H1 (cell line): ENCODE measurements at regions not wholly inside any gene's neighbourhood (a gene's known extent, or its start where the extent isn't known, plus 50 kb on each side); places are given as distances from the start of the nearest gene placed in this dataset.

Source experiments
- FOSL1 ChIP-seq: IDR thresholded peaks from 2 replicates; pipeline ENCODE4 v1.6.1; 2011; ENCODE audit warnings: mild to moderate bottlenecking, low read depth, low read length, moderate library complexity; ENCODE audit not compliant: insufficient read depth
- KDM5A ChIP-seq: fragments of 200-600 bp; IDR thresholded peaks from 2 replicates; pipeline ENCODE4 v1.7.1; 2012; ENCODE audit warnings: mild to moderate bottlenecking, low read length, inconsistent platforms, mixed read lengths
- TF ChIP-seq, protein P1 (sequence below): IDR thresholded peaks from 2 replicates; pipeline ENCODE4 v1.6.1; 2012; ENCODE audit warnings: low read length, inconsistent platforms
- TF ChIP-seq, protein P2 (sequence below): fragments of 300-600 bp; sonication (generic); IDR thresholded peaks from 2 replicates; pipeline ENCODE4 v1.7.1; 2012; ENCODE audit warnings: low read length, moderate library complexity, mild to moderate bottlenecking, inconsistent platforms; ENCODE audit not compliant: insufficient replicate concordance

DNA sequence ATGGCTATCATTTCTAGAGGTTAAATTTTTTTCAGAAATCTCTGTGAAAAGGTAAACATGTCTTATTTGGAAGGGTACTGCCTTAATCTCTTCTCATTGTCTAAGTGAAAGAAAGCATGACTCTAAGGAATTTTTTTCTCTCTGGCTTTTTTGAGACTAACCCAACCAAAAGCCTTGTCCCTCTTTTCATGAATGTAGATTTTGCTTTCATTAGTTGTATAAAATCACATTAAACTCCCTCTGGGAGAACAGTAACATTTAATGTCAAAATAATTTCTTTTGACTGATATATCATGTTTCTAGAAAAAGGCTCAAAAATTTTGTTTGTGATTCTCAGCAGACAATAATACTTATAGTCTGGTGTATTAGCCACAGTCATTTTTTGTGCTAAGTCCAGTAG is 168.4 kb upstream of the SPOPL start (continued):
- TF ChIP-seq, protein P1, sequence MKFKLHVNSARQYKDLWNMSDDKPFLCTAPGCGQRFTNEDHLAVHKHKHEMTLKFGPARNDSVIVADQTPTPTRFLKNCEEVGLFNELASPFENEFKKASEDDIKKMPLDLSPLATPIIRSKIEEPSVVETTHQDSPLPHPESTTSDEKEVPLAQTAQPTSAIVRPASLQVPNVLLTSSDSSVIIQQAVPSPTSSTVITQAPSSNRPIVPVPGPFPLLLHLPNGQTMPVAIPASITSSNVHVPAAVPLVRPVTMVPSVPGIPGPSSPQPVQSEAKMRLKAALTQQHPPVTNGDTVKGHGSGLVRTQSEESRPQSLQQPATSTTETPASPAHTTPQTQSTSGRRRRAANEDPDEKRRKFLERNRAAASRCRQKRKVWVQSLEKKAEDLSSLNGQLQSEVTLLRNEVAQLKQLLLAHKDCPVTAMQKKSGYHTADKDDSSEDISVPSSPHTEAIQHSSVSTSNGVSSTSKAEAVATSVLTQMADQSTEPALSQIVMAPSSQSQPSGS: no peak
- TF ChIP-seq FOSL1: no peak
- TF ChIP-seq KDM5A: no peak
- TF ChIP-seq, protein P2, sequence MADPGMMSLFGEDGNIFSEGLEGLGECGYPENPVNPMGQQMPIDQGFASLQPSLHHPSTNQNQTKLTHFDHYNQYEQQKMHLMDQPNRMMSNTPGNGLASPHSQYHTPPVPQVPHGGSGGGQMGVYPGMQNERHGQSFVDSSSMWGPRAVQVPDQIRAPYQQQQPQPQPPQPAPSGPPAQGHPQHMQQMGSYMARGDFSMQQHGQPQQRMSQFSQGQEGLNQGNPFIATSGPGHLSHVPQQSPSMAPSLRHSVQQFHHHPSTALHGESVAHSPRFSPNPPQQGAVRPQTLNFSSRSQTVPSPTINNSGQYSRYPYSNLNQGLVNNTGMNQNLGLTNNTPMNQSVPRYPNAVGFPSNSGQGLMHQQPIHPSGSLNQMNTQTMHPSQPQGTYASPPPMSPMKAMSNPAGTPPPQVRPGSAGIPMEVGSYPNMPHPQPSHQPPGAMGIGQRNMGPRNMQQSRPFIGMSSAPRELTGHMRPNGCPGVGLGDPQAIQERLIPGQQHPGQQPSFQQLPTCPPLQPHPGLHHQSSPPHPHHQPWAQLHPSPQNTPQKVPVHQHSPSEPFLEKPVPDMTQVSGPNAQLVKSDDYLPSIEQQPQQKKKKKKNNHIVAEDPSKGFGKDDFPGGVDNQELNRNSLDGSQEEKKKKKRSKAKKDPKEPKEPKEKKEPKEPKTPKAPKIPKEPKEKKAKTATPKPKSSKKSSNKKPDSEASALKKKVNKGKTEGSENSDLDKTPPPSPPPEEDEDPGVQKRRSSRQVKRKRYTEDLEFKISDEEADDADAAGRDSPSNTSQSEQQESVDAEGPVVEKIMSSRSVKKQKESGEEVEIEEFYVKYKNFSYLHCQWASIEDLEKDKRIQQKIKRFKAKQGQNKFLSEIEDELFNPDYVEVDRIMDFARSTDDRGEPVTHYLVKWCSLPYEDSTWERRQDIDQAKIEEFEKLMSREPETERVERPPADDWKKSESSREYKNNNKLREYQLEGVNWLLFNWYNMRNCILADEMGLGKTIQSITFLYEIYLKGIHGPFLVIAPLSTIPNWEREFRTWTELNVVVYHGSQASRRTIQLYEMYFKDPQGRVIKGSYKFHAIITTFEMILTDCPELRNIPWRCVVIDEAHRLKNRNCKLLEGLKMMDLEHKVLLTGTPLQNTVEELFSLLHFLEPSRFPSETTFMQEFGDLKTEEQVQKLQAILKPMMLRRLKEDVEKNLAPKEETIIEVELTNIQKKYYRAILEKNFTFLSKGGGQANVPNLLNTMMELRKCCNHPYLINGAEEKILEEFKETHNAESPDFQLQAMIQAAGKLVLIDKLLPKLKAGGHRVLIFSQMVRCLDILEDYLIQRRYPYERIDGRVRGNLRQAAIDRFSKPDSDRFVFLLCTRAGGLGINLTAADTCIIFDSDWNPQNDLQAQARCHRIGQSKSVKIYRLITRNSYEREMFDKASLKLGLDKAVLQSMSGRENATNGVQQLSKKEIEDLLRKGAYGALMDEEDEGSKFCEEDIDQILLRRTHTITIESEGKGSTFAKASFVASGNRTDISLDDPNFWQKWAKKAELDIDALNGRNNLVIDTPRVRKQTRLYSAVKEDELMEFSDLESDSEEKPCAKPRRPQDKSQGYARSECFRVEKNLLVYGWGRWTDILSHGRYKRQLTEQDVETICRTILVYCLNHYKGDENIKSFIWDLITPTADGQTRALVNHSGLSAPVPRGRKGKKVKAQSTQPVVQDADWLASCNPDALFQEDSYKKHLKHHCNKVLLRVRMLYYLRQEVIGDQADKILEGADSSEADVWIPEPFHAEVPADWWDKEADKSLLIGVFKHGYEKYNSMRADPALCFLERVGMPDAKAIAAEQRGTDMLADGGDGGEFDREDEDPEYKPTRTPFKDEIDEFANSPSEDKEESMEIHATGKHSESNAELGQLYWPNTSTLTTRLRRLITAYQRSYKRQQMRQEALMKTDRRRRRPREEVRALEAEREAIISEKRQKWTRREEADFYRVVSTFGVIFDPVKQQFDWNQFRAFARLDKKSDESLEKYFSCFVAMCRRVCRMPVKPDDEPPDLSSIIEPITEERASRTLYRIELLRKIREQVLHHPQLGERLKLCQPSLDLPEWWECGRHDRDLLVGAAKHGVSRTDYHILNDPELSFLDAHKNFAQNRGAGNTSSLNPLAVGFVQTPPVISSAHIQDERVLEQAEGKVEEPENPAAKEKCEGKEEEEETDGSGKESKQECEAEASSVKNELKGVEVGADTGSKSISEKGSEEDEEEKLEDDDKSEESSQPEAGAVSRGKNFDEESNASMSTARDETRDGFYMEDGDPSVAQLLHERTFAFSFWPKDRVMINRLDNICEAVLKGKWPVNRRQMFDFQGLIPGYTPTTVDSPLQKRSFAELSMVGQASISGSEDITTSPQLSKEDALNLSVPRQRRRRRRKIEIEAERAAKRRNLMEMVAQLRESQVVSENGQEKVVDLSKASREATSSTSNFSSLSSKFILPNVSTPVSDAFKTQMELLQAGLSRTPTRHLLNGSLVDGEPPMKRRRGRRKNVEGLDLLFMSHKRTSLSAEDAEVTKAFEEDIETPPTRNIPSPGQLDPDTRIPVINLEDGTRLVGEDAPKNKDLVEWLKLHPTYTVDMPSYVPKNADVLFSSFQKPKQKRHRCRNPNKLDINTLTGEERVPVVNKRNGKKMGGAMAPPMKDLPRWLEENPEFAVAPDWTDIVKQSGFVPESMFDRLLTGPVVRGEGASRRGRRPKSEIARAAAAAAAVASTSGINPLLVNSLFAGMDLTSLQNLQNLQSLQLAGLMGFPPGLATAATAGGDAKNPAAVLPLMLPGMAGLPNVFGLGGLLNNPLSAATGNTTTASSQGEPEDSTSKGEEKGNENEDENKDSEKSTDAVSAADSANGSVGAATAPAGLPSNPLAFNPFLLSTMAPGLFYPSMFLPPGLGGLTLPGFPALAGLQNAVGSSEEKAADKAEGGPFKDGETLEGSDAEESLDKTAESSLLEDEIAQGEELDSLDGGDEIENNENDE: no peak
